VCaP (cell line): ENCODE measurements at regions not wholly inside any gene's neighbourhood (a gene's known extent, or its start where the extent isn't known, plus 50 kb on each side); places are given as distances from the start of the nearest gene placed in this dataset.

Experiments
- H3K27ac ChIP-seq: fragments of 450-650 bp; 2 replicates; pipeline ENCODE4 v1.5.1; 2017
- CTCF ChIP-seq: fragments of 450-650 bp; conservative IDR thresholded peaks from 2 replicates; pipeline ENCODE4 v1.5.1; 2017; ENCODE audit warnings: mild to moderate bottlenecking, moderate library complexity

GRCh38 chr3:110955301-110955880 lies 116.2 kb upstream of the NECTIN3 start:
- no peak overlapping the region for H3K27ac ChIP-seq
- TF ChIP-seq CTCF, result no peak

GRCh38 chr3:110956081-110956480 lies 115.5 kb upstream of the NECTIN3 start:
- no peak for TF ChIP-seq CTCF
- H3K27ac ChIP-seq, result no peak overlapping the region

GRCh38 chr3:110957247-110958025 lies 114.2 kb upstream of the NECTIN3 start:
- H3K27ac ChIP-seq, result peak overlapping the region; percentile 17; the same call in 1 of the 2 replicates
- no peak for TF ChIP-seq CTCF

- TF ChIP-seq CTCF, result no peak
- peak overlapping the region; percentile 17; the same call in 1 of the 2 replicates for H3K27ac ChIP-seq
These were observed 113.1 kb upstream of the NECTIN3 start for GRCh38 chr3:110958313-110959147.

- no peak overlapping the region for H3K27ac ChIP-seq
- no peak for TF ChIP-seq CTCF
These were observed 105.6 kb upstream of the NECTIN3 start for GRCh38 chr3:110965976-110966375.

GRCh38 chr3:110966966-110967663 lies 104.5 kb upstream of the NECTIN3 start:
- H3K27ac ChIP-seq, result no peak overlapping the region
- TF ChIP-seq CTCF, result no peak
